SH-SY5Y (cell line): ENCODE measurements at regions not wholly inside any gene's neighbourhood (a gene's known extent, or its start where the extent isn't known, plus 50 kb on each side); places are given as distances from the start of the nearest gene placed in this dataset.

ENCODE experiments used
- GATA2 ChIP-seq: IDR thresholded peaks from 2 replicates; pipeline ENCODE4 v1.6.1; 2011; ENCODE audit warnings: mild to moderate bottlenecking, low read depth, low read length
- GATA3 ChIP-seq: IDR thresholded peaks from 2 replicates; pipeline ENCODE4 v1.6.1; 2011; ENCODE audit warnings: low read depth, mild to moderate bottlenecking, low read length, moderate library complexity

DNA sequence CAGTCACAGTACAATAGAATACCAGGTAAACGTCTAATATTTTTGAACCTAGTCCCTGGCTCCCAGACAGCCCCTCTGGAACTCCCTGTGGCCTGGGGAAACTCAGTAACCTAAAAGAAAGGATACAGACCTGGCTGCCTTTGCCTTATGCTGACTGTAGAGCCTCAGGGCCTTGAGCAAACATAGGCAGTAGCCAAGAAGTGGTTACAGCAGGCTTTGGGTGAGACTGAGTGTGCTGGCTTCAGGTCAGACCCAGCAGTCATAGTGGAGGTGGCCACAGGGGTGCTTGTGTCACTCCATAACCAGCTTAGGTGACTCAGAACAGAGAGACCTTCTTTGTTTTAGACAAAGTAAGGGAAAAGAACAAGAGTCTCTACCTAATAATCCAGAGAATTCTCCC, 141.8 kb upstream of the PRDX4 start:
- TF ChIP-seq GATA2 (no peak), GATA3 (no peak)
